ENCODE measurements at regions not wholly inside any gene's neighbourhood (a gene's known extent, or its start where the extent isn't known, plus 50 kb on each side); places are given as distances from the start of the nearest gene placed in this dataset.

- Histone ChIP-seq H3K27me3 (ENCODE audit: control insufficient read depth, insufficient read depth, low read length) (peaks cover 22% of the 10 kb centered on the region), H3K27ac (ENCODE audit: low read length) (no peak overlapping the region), H3K36me3 (ENCODE audit: control insufficient read depth, insufficient read depth, low read length) (no peaks in the 10 kb centered on the region), H3K4me3 (ENCODE audit: low read depth in 2 of 2, low read length in 2 of 2) (no peak overlapping the region), H3K9me3 (ENCODE audit: control insufficient read depth, insufficient read depth, low read depth, low read length) (no peaks in the 10 kb centered on the region), H3K4me1 (ENCODE audit: control insufficient read depth, insufficient read depth, low read length) (no peaks in the 10 kb centered on the region)
- TF ChIP-seq TCF7L2 (IDR thresholded peaks at IDR 0.05; ENCODE audit: low read depth, low read length) (no peak), SIN3A (IDR thresholded peaks at IDR 0.05; ENCODE audit: borderline replicate concordance, insufficient read depth, low read depth, low read length) (no peak), CTCF (IDR thresholded peaks at IDR 0.05) (no peak), REST (IDR thresholded peaks at IDR 0.05; ENCODE audit: insufficient read depth in 1 of 2, low read depth in 2 of 2, low read length in 1 of 2) (no peak), POLR2AphosphoS5 (IDR thresholded peaks at IDR 0.05; ENCODE audit: low read depth, low read length) (no peak)
- ChIA-PET POLR2A (no interaction called here), CTCF (no interaction called here)
- in situ Hi-C loops (cut with HindIII; ENCODE audit: low pct_unique_long_range_greater_than_20kb, low sequenced_read_pairs) (no loop called here), intact Hi-C loops (cut with micrococcal nuclease; ENCODE audit: unreplicated experiment) (no loop called here)
- ATAC-seq (no peak), DNase-seq (ENCODE audit: low read depth, low spot score) (no peak)
- BruUV-seq (replicated peaks): no TSS peak
These were observed 1158.3 kb downstream of the RPIA start for GRCh38 chr2:89849731-89850130.

GRCh38 chr2:89850481-89850880 lies 1159.0 kb downstream of the RPIA start:
- in situ Hi-C loops (cut with HindIII; ENCODE audit: low pct_unique_long_range_greater_than_20kb, low sequenced_read_pairs): no loop called here
- ATAC-seq (no peak), DNase-seq (ENCODE audit: low read depth, low spot score) (no peak)
- intact Hi-C loops (cut with micrococcal nuclease; ENCODE audit: unreplicated experiment): no loop called here
- no peaks in the 10 kb centered on the region for H3K36me3 ChIP-seq (ENCODE audit: control insufficient read depth, insufficient read depth, low read length)
- ChIA-PET CTCF (no interaction called here), POLR2A (no interaction called here)
- H3K4me3 ChIP-seq (ENCODE audit: low read depth in 2 of 2, low read length in 2 of 2): no peak overlapping the region
- no TSS peak for BruUV-seq (replicated peaks)
- H3K27me3 ChIP-seq (ENCODE audit: control insufficient read depth, insufficient read depth, low read length): peaks cover 22% of the 10 kb centered on the region
- no peaks in the 10 kb centered on the region for H3K4me1 ChIP-seq (ENCODE audit: control insufficient read depth, insufficient read depth, low read length)
- no peak for TF ChIP-seq CTCF (IDR thresholded peaks at IDR 0.05)
- TF ChIP-seq SIN3A (IDR thresholded peaks at IDR 0.05; ENCODE audit: borderline replicate concordance, insufficient read depth, low read depth, low read length): no peak
- TF ChIP-seq POLR2AphosphoS5 (IDR thresholded peaks at IDR 0.05; ENCODE audit: low read depth, low read length): no peak
- no peak for TF ChIP-seq TCF7L2 (IDR thresholded peaks at IDR 0.05; ENCODE audit: low read depth, low read length)
- no peak for TF ChIP-seq REST (IDR thresholded peaks at IDR 0.05; ENCODE audit: insufficient read depth in 1 of 2, low read depth in 2 of 2, low read length in 1 of 2)
- H3K9me3 ChIP-seq (ENCODE audit: control insufficient read depth, insufficient read depth, low read depth, low read length): no peaks in the 10 kb centered on the region
- no peak overlapping the region for H3K27ac ChIP-seq (ENCODE audit: low read length)

Measured in Panc1 (cell line).